Stimulated activated CD8-positive, alpha-beta memory T cell treated with anti-CD3 and anti-CD28 coated beads, Interleukin-7, amount 100 ng/mL, for 4 hours (primary cell): ENCODE measurements at regions not wholly inside any gene's neighbourhood (a gene's known extent, or its start where the extent isn't known, plus 50 kb on each side); places are given as distances from the start of the nearest gene placed in this dataset.

Experiments used
- DNase-seq, 2 donors: peaks; one replicate each; pipeline ENCODE4 v3.0.0-alpha.2; 2020; ENCODE audit warnings: low read depth in 2 of 2

- no peak for DNase-seq
Measured at GRCh38 chr9:85428230-85428629, 313.5 kb downstream of the AGTPBP1 start.

DNA sequence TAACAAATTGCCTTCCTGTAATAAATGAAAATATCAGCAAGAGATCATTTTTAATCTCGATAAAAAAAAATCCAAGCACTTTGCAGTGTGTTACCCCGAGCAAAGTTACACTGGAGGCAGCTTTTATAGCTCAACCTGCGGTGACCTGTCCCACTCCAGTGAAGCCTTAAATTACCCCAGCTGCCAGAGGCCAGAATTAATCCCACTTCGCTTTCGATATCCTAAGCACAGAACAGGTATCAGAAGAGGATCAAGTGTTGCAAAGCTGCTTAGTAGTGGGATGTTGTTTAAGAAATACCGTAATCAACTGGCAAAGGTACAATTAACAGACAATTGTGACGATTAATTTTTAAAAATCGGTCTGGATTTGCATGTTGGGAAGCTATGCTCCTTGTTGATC lies 314.0 kb downstream of the AGTPBP1 start:
- DNase-seq: no peak

DNA sequence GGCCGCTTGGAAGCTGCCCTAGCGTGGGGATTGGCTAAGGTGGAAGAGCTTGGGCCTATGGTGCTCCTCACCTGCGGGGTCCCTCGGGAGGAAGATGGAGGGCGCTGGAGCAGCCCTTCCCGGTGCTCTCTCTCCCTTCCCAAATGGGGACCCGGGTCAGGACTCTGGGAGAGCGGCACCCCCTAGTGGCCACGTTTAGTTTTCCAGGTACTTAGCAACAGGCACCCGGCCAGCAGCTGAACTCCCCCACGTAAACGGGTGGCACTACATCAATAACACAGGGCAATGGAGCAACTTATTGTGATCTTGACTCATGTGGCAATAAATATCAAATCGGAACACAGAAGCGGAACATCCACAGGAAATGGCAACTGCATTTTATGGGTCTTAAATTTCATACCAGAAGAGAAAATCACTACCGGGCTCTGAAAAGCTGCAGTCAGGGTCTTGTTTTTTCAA lies 316.6 kb downstream of the AGTPBP1 start:
- DNase-seq: peak in 1 of 2 donors; percentile 17

- DNase-seq: no peak
Measured at GRCh38 chr9:85423422-85423821, 318.3 kb downstream of the AGTPBP1 start.

DNA sequence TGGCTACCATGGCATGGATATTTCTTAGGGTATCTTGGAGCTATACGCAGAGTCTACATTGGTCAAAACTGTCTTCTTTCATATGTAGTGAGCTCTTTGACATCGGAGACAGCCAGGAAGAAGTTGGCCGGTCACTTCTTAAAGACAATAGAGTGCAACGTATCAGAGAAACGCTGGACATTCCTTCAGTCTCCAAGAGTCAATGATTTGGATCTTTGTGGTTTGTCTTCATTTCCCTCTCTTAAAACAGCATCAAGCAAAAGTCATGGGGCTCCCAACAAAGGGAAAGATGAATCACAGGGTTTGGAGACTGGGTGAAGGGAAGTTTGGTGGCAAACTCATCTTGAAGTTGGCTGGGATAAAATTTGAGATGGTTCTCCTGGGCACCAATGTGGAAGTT lies 320.1 kb downstream of the AGTPBP1 start:
- DNase-seq: no peak

GRCh38 chr9:85420750-85421149 lies 321.0 kb downstream of the AGTPBP1 start:
- no peak for DNase-seq

GRCh38 chr9:85417674-85418073 lies 324.1 kb downstream of the AGTPBP1 start:
- DNase-seq: no peak

- DNase-seq: no peak
Measured at GRCh38 chr9:85416715-85417114, 325.0 kb downstream of the AGTPBP1 start.

- DNase-seq: no peak
Measured at GRCh38 chr9:85414390-85414789, 327.4 kb downstream of the AGTPBP1 start.

DNA sequence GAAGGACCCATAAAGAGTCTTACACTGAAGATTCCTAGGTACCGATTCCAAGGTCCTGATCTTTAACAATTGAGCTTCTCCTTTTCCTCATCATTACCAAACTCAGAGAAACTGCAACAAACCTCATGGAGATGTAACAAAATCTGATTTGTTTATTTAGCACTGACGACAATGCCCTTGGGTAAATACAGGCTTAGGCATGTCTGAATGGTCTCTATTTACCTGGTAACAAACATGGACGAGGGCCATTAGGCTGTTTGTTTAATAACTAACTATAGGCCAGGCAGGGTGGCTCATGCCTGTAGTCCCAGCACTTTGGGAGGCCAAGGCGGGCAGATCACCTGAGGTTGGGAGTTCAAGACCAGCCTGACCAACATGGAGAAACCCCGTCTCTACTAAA lies 333.3 kb downstream of the AGTPBP1 start:
- no peak for DNase-seq

DNA sequence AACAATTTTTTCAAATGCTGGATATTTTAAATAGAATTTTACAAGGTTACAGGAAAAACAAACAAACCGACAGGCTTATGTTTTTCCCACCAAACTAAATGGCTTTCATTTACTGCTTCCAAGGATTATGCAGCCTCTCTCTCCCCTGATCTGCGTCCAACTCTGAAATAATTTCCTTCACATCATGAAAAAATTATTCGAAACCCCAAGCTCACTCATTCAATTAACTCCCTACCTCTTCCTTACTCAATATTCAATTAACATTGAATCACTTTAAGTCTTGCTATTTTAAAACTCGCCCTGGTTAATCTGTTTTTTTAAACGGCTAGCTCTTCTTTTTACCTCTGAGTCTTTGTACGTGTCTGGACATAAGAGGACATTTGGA lies 336.2 kb downstream of the AGTPBP1 start:
- DNase-seq: no peak

- DNase-seq: no peak
Measured at GRCh38 chr9:85404911-85405565, 336.7 kb downstream of the AGTPBP1 start.

GRCh38 chr9:85402551-85402950 lies 339.2 kb downstream of the AGTPBP1 start:
- no peak for DNase-seq

GRCh38 chr9:85401998-85402397 lies 339.8 kb downstream of the AGTPBP1 start:
- no peak for DNase-seq

GRCh38 chr9:85397005-85397404 lies 344.7 kb downstream of the AGTPBP1 start:
- DNase-seq: no peak

- DNase-seq: no peak
Measured at GRCh38 chr9:85392260-85392659, 349.5 kb downstream of the AGTPBP1 start.

- no peak for DNase-seq
Measured at GRCh38 chr9:85377731-85378289, 363.9 kb downstream of the AGTPBP1 start.

- no peak for DNase-seq
Measured at GRCh38 chr9:85368781-85369180, 373.0 kb downstream of the AGTPBP1 start.

- DNase-seq: no peak
Measured at GRCh38 chr9:85359161-85359560, 382.6 kb downstream of the AGTPBP1 start.

GRCh38 chr9:85349046-85349445 lies 392.7 kb downstream of the AGTPBP1 start:
- no peak for DNase-seq

GRCh38 chr9:85347541-85347940 lies 394.2 kb downstream of the AGTPBP1 start:
- no peak for DNase-seq

DNA sequence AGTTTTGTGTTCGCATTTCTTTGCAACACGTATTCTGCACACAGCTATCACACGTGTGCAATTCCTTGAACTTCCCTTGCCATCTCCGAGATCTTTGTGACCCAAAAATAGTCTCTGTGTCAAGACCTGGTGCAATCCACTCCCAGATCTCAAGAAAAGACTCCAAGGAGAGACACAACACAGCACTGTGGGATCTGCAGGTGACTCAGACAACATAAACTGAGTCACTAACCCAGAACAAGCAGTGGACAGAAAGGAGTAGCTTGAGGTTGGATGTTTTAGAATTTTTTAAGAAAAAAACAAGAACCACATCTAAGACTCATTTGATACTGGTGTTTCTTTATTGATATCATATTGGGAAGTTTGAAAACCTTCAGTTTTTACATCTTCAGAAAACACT lies 396.9 kb downstream of the AGTPBP1 start:
- no peak for DNase-seq

DNA sequence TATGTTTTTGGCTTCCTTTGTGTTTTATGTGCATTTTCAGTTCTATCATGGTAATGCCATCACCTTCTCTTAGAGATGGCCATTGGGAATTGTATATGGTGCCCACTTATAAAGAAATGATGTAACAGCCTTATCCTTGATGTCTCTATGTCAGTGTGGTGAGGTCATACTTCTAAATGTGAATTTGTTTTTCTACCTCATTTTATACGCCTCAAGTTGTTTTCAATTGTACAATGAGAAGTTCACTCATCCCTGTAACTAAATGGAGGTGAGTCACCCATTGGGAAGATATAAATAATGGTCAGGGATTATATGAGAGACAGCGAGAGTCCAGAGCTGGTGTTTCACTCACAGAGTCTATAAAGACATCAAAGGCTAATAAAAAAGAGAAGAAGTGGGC lies 402.4 kb downstream of the AGTPBP1 start:
- DNase-seq: no peak

DNA sequence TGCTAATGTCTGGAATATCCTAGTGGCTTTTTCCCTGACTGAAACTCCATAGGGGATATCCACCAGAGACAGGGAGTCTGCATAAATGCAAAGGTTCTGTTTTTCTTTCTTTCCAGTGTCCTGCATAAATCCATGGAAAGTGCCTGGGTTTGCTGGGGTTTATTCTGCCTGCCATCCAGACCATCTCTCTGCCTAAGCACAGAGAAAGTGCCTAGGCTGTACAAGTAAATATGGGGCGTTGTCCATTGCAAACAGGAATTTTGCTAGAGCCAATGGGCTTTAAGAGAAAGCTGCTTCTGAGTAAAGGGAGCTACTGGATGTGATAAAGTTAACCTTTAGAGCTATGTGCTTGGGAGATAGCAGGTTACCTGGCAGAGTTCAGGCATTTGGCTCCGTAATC lies 407.5 kb downstream of the AGTPBP1 start:
- no peak for DNase-seq
